ENCODE measurements at regions not wholly inside any gene's neighbourhood (a gene's known extent, or its start where the extent isn't known, plus 50 kb on each side); places are given as distances from the start of the nearest gene placed in this dataset.

DNA sequence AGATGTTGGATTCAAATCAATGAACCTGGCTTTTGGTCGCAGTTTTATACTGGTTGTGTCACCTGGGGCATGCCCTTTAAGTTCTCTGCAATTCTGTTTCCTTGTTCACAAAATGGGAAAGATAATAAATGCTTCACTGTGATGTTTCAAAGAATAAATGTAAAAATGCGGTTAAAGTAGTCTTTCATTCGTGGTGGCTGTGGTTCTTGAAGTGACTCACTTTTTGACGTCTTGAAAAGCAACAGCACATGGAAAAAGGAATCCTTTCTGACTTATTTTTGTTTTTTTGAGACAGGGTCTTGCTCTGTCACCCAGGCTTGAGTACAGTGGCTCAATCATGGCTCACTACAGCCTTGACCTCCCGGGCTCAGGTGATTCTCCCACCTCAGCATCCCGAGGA is 88.4 kb upstream of the SLIT3 start:
- CTCF ChIA-PET = no interaction called here
- no peak overlapping the region for H3K9ac ChIP-seq (ENCODE audit: low read length)
- no peaks in the 10 kb centered on the region for H3K36me3 ChIP-seq (ENCODE audit: control insufficient read depth in 1 of 2, insufficient read depth in 2 of 2, low read length in 2 of 2)
- H3K4me2 ChIP-seq (ENCODE audit: low read length) = no peak overlapping the region
- H4K20me1 ChIP-seq (ENCODE audit: insufficient read depth) = no peaks in the 10 kb centered on the region
- intact Hi-C loops (cut with micrococcal nuclease) = no loop called here
- no peaks in the 10 kb centered on the region for H3K4me1 ChIP-seq (ENCODE audit: control insufficient read depth in 1 of 2, insufficient read depth in 2 of 2, low read length in 2 of 2)
- DNase-seq (ENCODE audit: low read depth, low spot score) (no peak), ATAC-seq (no peak)
- H3K4me3 ChIP-seq (replicated peaks in 1 of 2; ENCODE audit: low read depth in 1 of 2, low read length in 2 of 2) = no peak overlapping the region
- no peaks in the 10 kb centered on the region for H3K9me3 ChIP-seq (ENCODE audit: control insufficient read depth in 1 of 2, insufficient read depth in 1 of 2, low read depth in 1 of 2, low read length in 2 of 2)
- no TSS peak for BruUV-seq (replicated peaks)
- peaks cover 15% of the 10 kb centered on the region for H3K27me3 ChIP-seq (ENCODE audit: insufficient read depth, low read length)
- H3K27ac ChIP-seq (ENCODE audit: low read depth, low read length) = no peak overlapping the region
- RAD21 ChIA-PET (ENCODE audit: low non-redundant PET in 1 of 2, low total read pairs in 2 of 2, uncharacterized antibody in 2 of 2, unreplicated experiment in 2 of 2) = no interaction called here
- POLR2A ChIA-PET = no interaction called here
- TF ChIP-seq CTCF (IDR thresholded peaks at IDR 0.05 in 2 of 3, conservative IDR thresholded peaks at IDR 0.05 in 1 of 3; ENCODE audit: borderline replicate concordance in 1 of 3, insufficient read depth in 1 of 3, low read depth in 2 of 3, low read length in 2 of 3) (no peak), FOSL1 (IDR thresholded peaks at IDR 0.05; ENCODE audit: low read depth) (no peak), JUND (IDR thresholded peaks at IDR 0.05) (no peak), CEBPB (IDR thresholded peaks at IDR 0.05; ENCODE audit: low read depth) (no peak), ZNF274 (IDR thresholded peaks at IDR 0.05; ENCODE audit: low read depth, low read length) (no peak), ELF1 (IDR thresholded peaks at IDR 0.05; ENCODE audit: borderline replicate concordance, low read depth) (no peak), SRF (IDR thresholded peaks at IDR 0.05; ENCODE audit: low read depth) (no peak), EZH2phosphoT487 (IDR thresholded peaks at IDR 0.05; ENCODE audit: borderline replicate concordance) (no peak), POLR2A (IDR thresholded peaks at IDR 0.05; ENCODE audit: borderline replicate concordance, extremely low read depth, insufficient read depth, insufficient read length) (no peak), POLR2AphosphoS5 (IDR thresholded peaks at IDR 0.05; ENCODE audit: low read depth, low read length) (no peak), EZH2 (IDR thresholded peaks at IDR 0.05) (no peak), ATF3 (IDR thresholded peaks at IDR 0.05) (no peak), TCF7L2 (IDR thresholded peaks at IDR 0.05; ENCODE audit: borderline replicate concordance, extremely low read depth, insufficient read depth, insufficient read length) (no peak), RAD21 (IDR thresholded peaks at IDR 0.05; ENCODE audit: low read depth) (no peak), SP1 (IDR thresholded peaks at IDR 0.05; ENCODE audit: low read depth) (no peak), SIN3A (IDR thresholded peaks at IDR 0.05; ENCODE audit: low read depth) (no peak), EGR1 (IDR thresholded peaks at IDR 0.05; ENCODE audit: low read depth) (no peak), CBX3 (IDR thresholded peaks at IDR 0.05; ENCODE audit: low read depth) (no peak)
- TF ChIP-seq, protein P1, sequence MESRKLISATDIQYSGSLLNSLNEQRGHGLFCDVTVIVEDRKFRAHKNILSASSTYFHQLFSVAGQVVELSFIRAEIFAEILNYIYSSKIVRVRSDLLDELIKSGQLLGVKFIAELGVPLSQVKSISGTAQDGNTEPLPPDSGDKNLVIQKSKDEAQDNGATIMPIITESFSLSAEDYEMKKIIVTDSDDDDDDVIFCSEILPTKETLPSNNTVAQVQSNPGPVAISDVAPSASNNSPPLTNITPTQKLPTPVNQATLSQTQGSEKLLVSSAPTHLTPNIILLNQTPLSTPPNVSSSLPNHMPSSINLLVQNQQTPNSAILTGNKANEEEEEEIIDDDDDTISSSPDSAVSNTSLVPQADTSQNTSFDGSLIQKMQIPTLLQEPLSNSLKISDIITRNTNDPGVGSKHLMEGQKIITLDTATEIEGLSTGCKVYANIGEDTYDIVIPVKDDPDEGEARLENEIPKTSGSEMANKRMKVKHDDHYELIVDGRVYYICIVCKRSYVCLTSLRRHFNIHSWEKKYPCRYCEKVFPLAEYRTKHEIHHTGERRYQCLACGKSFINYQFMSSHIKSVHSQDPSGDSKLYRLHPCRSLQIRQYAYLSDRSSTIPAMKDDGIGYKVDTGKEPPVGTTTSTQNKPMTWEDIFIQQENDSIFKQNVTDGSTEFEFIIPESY (IDR thresholded peaks at IDR 0.05; ENCODE audit: extremely low read depth, insufficient replicate concordance, low read length) = no peak
- no peaks in the 10 kb centered on the region for H3K79me2 ChIP-seq (ENCODE audit: insufficient read depth, low read length)
- H3K9me2 ChIP-seq (ENCODE audit: insufficient read depth) = no peaks in the 10 kb centered on the region
- no peak overlapping the region for H2AFZ ChIP-seq (ENCODE audit: low read depth, low read length, poor library complexity, severe bottlenecking)

Data from HCT116 (cell line).